Activated CD8-positive, alpha-beta memory T cell treated with anti-CD3 and anti-CD28 coated beads, Interleukin-2, amount 50 U/mL, for 24 hours (primary cell): ENCODE measurements at regions not wholly inside any gene's neighbourhood (a gene's known extent, or its start where the extent isn't known, plus 50 kb on each side); places are given as distances from the start of the nearest gene placed in this dataset.
A peak's percentile ranks its signal among the peaks of the same experiment; 100 is the strongest.

ENCODE experiments used
- DNase-seq: peaks from one replicate; pipeline ENCODE4 v3.0.0-alpha.2; 2020; ENCODE audit errors: extremely low read depth

DNA sequence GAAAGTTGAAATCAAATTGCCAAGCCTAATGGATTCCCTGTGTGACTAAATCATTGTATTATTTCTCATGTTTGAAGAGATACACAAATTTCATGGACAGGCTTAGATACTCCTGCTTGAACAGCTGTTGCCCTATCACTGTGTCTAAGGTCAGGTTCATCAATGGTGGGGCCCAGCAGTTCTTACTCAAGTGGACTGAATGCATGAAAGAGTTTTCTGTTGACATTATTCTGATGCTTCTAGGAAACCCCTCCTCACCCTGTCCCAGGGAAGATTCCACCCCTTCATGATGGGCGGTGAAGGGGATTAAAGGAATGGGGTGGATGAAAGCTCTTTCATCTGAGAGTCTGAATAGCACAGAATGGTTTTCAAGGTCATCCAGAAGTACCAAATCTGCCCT lies 148.8 kb downstream of the INO80D start:
- DNase-seq: no peak

GRCh38 chr2:205936446-205936845 lies 149.5 kb downstream of the INO80D start:
- no peak for DNase-seq

DNA sequence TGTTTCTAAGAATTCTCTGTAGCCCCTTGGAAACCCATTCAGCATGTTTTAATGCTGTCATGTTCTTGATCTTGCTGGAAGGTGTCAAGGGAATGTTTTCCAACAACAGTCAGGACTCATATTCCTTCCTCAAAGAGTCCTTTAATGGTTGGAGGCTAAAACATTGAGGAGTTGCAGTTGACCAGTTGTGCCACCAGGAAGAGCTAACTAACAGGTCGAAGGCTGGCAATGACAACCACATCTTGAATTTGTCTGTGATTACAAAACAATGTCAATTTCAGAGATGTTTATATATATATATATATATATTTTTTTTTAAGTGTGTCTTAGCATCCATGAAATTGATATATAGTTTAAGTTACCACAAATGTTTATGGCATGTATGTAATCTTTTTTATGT lies 151.5 kb downstream of the INO80D start:
- no peak for DNase-seq

- DNase-seq: no peak
Observed at GRCh38 chr2:205932861-205933260, 153.1 kb downstream of the INO80D start.

GRCh38 chr2:205931388-205931787 lies 154.6 kb downstream of the INO80D start:
- DNase-seq: no peak

- no peak for DNase-seq
Observed at GRCh38 chr2:205930209-205930608, 155.8 kb downstream of the INO80D start.

GRCh38 chr2:205929246-205929942 lies 156.6 kb downstream of the INO80D start:
- no peak for DNase-seq

DNA sequence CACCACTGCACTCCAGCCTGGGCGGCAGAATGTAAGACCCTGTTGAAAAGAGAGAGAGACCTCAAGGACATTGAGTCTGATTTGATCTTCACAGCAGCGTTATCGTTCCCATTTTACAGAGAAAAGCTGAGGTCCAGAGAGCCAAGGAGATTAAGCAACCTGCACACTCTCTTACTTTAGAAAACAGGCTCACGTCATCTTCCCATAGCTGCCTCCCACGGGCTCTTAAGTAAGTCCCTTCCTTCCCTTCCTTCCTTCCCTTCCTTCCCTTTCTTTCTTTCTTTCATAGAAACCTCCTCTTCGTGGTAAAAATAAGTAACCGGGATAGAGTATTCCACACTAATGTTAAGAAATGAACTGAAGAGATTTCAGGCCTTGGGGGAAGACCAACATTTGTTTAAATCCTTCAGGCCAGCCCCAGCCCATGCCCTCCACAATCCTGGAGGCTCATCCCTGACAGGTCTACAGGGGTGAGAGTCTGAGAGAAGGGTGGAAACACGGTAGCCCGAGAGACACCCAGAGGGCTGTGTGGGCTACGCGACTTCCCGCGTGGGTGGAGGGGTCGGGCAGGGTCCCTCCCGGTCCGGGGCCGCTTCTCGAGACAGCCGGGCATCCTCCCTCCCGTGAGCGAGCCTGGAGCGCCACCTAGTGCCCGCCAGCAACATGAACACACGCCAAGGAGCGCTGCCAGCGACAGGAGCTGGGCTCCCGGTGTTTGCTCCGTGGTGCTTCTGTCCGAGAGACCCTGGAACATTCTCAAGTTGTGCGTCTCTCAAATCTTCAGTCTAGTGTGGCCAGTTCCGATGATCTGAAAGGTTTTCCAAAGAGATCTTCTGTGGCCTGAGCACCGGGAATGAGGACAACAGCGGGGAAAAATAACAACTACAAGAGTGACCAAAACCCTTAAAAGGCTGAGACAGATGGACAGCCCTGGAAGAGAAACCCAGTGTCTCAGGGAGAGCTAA lies 160.3 kb downstream of the INO80D start:
- DNase-seq: peak; percentile 39

DNA sequence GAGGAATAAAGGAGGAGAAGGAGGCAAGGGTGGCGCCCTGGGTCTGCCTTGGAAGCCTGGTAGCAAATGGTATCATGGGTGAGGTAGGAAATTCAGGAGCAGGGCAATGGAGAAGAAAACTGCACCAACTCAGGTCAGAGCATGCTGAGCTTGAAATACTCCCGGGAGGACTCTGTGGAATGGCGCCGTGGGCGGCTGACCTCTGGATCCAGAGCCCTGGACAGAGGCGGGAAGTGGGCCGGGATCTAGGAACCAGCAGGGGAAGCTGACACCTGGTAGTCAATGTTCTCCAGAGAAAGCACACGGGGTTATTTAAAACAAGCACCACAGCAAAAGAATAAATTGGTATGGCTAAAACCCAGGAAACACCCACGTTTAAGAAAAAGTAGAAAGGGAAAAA lies 161.3 kb downstream of the INO80D start:
- no peak for DNase-seq

DNA sequence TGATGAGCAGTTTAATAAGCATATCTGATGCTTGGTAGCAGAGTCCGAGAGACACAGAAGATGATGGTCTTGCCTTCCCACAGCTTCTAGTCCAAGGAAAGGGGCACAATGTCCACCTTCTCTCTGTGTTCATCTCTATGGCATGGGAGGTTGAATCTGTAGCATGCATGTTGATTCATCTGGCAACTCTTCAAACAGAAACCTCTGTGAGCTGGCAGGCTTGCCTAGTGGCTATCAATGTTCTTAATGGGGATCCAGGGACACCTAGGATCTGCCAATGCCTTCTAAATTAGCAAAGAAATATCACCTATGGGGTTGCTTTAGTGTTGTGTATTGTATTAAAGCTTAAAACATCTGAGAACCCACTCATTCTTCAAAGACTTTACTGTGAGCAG lies 170.8 kb downstream of the INO80D start:
- DNase-seq: no peak

- no peak for DNase-seq
Observed at GRCh38 chr2:205914213-205915129, 171.5 kb downstream of the INO80D start.

DNA sequence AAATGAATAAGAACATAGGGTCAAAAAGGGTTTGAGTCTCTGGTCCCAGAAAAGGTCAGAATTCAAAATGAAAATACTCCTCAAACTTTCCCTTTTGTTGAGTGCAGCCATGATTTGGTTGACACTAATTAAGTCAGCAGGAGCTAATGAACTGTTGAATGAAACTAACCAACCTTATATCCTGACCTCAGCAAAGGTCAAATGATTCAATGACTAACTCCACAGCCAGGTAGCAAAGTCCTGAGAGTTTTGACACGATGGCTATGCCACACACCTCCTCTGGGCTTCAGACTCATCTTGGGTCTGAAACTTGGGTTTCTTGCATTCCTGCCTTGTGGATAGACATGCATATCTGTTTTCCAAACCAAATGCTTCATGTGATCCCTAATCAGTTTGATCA lies 172.3 kb downstream of the INO80D start:
- DNase-seq: no peak

DNA sequence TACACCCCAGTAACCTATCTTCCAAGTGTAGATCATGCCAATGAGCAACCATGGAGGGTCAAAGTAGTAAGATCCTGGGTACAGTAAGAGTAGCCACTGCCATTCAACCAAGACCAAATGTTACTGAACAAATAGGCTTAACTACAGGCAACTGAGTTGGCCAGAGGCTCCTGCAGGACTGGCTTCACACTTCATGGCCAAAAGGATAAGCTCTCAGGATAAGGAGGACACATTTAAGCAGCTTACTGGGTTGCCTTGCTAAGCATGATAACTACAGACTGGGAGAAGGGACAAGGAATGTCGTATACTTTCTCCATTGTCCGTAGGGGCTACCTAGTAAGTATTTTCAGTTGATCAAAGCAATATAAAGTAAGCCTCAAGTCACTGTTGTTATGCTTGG lies 174.7 kb downstream of the INO80D start:
- no peak for DNase-seq

DNA sequence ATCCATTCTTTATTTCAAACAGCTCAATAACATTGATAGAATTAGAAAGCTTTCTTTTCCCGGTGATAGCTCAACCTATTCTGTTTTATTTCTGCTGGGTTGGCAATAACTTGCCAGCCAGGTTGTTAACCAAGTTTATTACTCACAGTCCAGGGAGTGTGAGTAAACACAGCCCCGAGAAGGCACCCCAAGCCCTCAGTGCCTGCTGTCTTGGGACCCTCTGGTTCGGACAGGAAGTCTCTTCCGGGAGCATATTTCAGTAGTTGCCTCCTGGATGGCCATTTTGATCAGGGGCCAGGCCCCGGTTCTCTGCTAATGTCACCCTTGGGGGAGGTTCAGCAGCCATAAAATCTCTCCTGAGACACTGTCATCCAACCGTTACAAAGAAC lies 176.8 kb downstream of the INO80D start:
- DNase-seq: no peak

- DNase-seq: no peak
Observed at GRCh38 chr2:205908212-205909183, 177.5 kb downstream of the INO80D start.

DNA sequence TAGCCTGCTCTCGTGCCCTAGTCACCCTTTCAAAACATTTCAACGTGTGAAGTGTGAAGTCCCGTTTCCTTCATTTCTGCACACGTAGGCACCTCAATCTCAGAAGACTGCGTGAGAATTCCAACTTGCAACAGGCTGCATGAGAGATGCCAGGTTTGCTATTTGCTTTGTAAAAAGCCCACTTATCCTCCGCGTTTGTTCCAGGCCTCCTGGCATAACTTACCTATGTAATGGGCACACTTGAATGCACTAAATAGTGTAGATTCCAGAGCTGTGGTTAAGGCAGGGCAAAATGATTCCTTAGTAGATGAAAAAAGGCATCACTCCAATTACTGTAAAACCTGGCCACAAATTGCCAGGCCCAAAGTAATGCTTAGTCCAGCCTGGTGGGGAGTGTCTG lies 179.6 kb downstream of the INO80D start:
- DNase-seq: no peak

- no peak for DNase-seq
Observed at GRCh38 chr2:205905576-205905975, 180.4 kb downstream of the INO80D start.

- DNase-seq: no peak
Observed at GRCh38 chr2:205904873-205905272, 181.1 kb downstream of the INO80D start.

- DNase-seq: no peak
Observed at GRCh38 chr2:205903549-205904129, 182.3 kb downstream of the INO80D start.

GRCh38 chr2:205902900-205903237 lies 183.1 kb downstream of the INO80D start:
- DNase-seq: no peak
